ENCODE measurements at regions not wholly inside any gene's neighbourhood (a gene's known extent, or its start where the extent isn't known, plus 50 kb on each side); places are given as distances from the start of the nearest gene placed in this dataset.

GRCh38 chr1:114270718-114271117 lies 117.0 kb upstream of the SYT6 start:
- TF ChIP-seq CTCF (IDR thresholded peaks at IDR 0.05 in 4 of 5, conservative IDR thresholded peaks at IDR 0.05 in 1 of 5) (no peak), POLR2A (IDR thresholded peaks at IDR 0.05) (no peak)
- in situ Hi-C loops (cut with MboI; ENCODE audit: low sequenced_read_pairs in 4 of 4) (loop anchor here in 2 of 4 donors (10.0 kb wide), 2 partner anchors 166 to 436 kb away; no protein-coding TSS in a partner anchor), intact Hi-C loops (cut with DNase I; ENCODE audit: low total_unique reads) (no loop called here)
- no peaks in the 10 kb centered on the region for H3K36me3 ChIP-seq
- H3K27me3 ChIP-seq, result no peaks in the 10 kb centered on the region
- H3K27ac ChIP-seq, result no peak overlapping the region
- ATAC-seq, result no peak
- no peaks in the 10 kb centered on the region for H3K9me3 ChIP-seq
- DNase-seq, result no peak
- H3K4me3 ChIP-seq, result no peak overlapping the region
- H3K4me1 ChIP-seq, result no peaks in the 10 kb centered on the region

GRCh38 chr1:114270282-114270681 lies 116.6 kb upstream of the SYT6 start:
- Histone ChIP-seq H3K27me3 (no peaks in the 10 kb centered on the region), H3K4me1 (no peaks in the 10 kb centered on the region), H3K36me3 (no peaks in the 10 kb centered on the region), H3K27ac (no peak overlapping the region), H3K9me3 (no peaks in the 10 kb centered on the region), H3K4me3 (no peak overlapping the region)
- no peak for DNase-seq
- intact Hi-C loops (cut with DNase I; ENCODE audit: low total_unique reads), result no loop called here
- TF ChIP-seq POLR2A (IDR thresholded peaks at IDR 0.05) (no peak), CTCF (IDR thresholded peaks at IDR 0.05 in 4 of 5, conservative IDR thresholded peaks at IDR 0.05 in 1 of 5) (no peak)
- in situ Hi-C loops (cut with MboI; ENCODE audit: low sequenced_read_pairs in 4 of 4), result loop anchor here in 2 of 4 donors (10.0 kb wide), 2 partner anchors 165 to 435 kb away; no protein-coding TSS in a partner anchor
- no peak for ATAC-seq

- Histone ChIP-seq H3K27ac (no peak overlapping the region), H3K4me3 (no peak overlapping the region), H3K36me3 (no peaks in the 10 kb centered on the region), H3K4me1 (no peaks in the 10 kb centered on the region), H3K27me3 (no peaks in the 10 kb centered on the region), H3K9me3 (no peaks in the 10 kb centered on the region)
- no peak for TF ChIP-seq POLR2A (IDR thresholded peaks at IDR 0.05)
- TF ChIP-seq CTCF (IDR thresholded peaks at IDR 0.05 in 4 of 5, conservative IDR thresholded peaks at IDR 0.05 in 1 of 5), result no peak
- no peak for DNase-seq
- intact Hi-C loops (cut with DNase I; ENCODE audit: low total_unique reads), result no loop called here
- in situ Hi-C loops (cut with MboI; ENCODE audit: low sequenced_read_pairs in 4 of 4), result no loop called here
- ATAC-seq, result no peak
These were observed 115.9 kb upstream of the SYT6 start for GRCh38 chr1:114269539-114269938.

GRCh38 chr1:114263343-114263742 lies 109.7 kb upstream of the SYT6 start:
- no peak overlapping the region for H3K27ac ChIP-seq
- peaks cover 8 to 21% of the 10 kb centered on the region in 2 donors for H3K4me1 ChIP-seq
- H3K36me3 ChIP-seq, result no peaks in the 10 kb centered on the region
- H3K4me3 ChIP-seq, result no peak overlapping the region
- in situ Hi-C loops (cut with MboI; ENCODE audit: low sequenced_read_pairs in 4 of 4) (no loop called here), intact Hi-C loops (cut with DNase I; ENCODE audit: low total_unique reads) (no loop called here)
- DNase-seq (no peak), ATAC-seq (no peak)
- TF ChIP-seq CTCF (IDR thresholded peaks at IDR 0.05 in 4 of 5, conservative IDR thresholded peaks at IDR 0.05 in 1 of 5) (no peak), POLR2A (IDR thresholded peaks at IDR 0.05) (no peak)
- no peaks in the 10 kb centered on the region for H3K9me3 ChIP-seq
- H3K27me3 ChIP-seq, result no peaks in the 10 kb centered on the region

GRCh38 chr1:114262337-114262736 lies 108.7 kb upstream of the SYT6 start:
- no peak for TF ChIP-seq CTCF (IDR thresholded peaks at IDR 0.05 in 4 of 5, conservative IDR thresholded peaks at IDR 0.05 in 1 of 5)
- no peak for TF ChIP-seq POLR2A (IDR thresholded peaks at IDR 0.05)
- in situ Hi-C loops (cut with MboI; ENCODE audit: low sequenced_read_pairs in 4 of 4), result no loop called here
- intact Hi-C loops (cut with DNase I; ENCODE audit: low total_unique reads), result no loop called here
- H3K27me3 ChIP-seq, result no peaks in the 10 kb centered on the region
- H3K27ac ChIP-seq, result no peak overlapping the region
- no peaks in the 10 kb centered on the region for H3K36me3 ChIP-seq
- peaks cover 8 to 21% of the 10 kb centered on the region in 2 donors for H3K4me1 ChIP-seq
- ATAC-seq (no peak), DNase-seq (no peak)
- no peaks in the 10 kb centered on the region for H3K9me3 ChIP-seq
- no peak overlapping the region for H3K4me3 ChIP-seq
